ENCODE measurements at regions not wholly inside any gene's neighbourhood (a gene's known extent, or its start where the extent isn't known, plus 50 kb on each side); places are given as distances from the start of the nearest gene placed in this dataset.

- TF ChIP-seq CTCF (IDR thresholded peaks at IDR 0.05; ENCODE audit: low read depth, low read length): no peak
- in situ Hi-C loops (cut with HindIII; ENCODE audit: low sequenced_read_pairs): no loop called here
- no peak for DNase-seq (ENCODE audit: low read depth, low spot score)
- no peak overlapping the region for H3K4me3 ChIP-seq (ENCODE audit: low read depth, low read length)
These were observed 210.6 kb upstream of the RTL1 start for GRCh38 chr14:101113835-101114725.

- H3K4me3 ChIP-seq (ENCODE audit: low read depth, low read length): no peak overlapping the region
- DNase-seq (ENCODE audit: low read depth, low spot score): no peak
- no peak for TF ChIP-seq CTCF (IDR thresholded peaks at IDR 0.05; ENCODE audit: low read depth, low read length)
- in situ Hi-C loops (cut with HindIII; ENCODE audit: low sequenced_read_pairs): no loop called here
These were observed 211.4 kb upstream of the RTL1 start for GRCh38 chr14:101114726-101115515.

- in situ Hi-C loops (cut with HindIII; ENCODE audit: low sequenced_read_pairs): no loop called here
- DNase-seq (ENCODE audit: low read depth, low spot score): no peak
- no peak for TF ChIP-seq CTCF (IDR thresholded peaks at IDR 0.05; ENCODE audit: low read depth, low read length)
- no peak overlapping the region for H3K4me3 ChIP-seq (ENCODE audit: low read depth, low read length)
These were observed 212.1 kb upstream of the RTL1 start for GRCh38 chr14:101115652-101116051.

- no peak for TF ChIP-seq CTCF (IDR thresholded peaks at IDR 0.05; ENCODE audit: low read depth, low read length)
- no peak for DNase-seq (ENCODE audit: low read depth, low spot score)
- H3K4me3 ChIP-seq (ENCODE audit: low read depth, low read length): no peak overlapping the region
- in situ Hi-C loops (cut with HindIII; ENCODE audit: low sequenced_read_pairs): no loop called here
These were observed 212.5 kb upstream of the RTL1 start for GRCh38 chr14:101116065-101116464.

GRCh38 chr14:101116486-101117130 is 213.1 kb upstream of the RTL1 start:
- H3K4me3 ChIP-seq (ENCODE audit: low read depth, low read length): no peak overlapping the region
- in situ Hi-C loops (cut with HindIII; ENCODE audit: low sequenced_read_pairs): no loop called here
- TF ChIP-seq CTCF (IDR thresholded peaks at IDR 0.05; ENCODE audit: low read depth, low read length): no peak
- no peak for DNase-seq (ENCODE audit: low read depth, low spot score)

GRCh38 chr14:101117543-101117942 is 214.0 kb upstream of the RTL1 start:
- no peak for DNase-seq (ENCODE audit: low read depth, low spot score)
- H3K4me3 ChIP-seq (ENCODE audit: low read depth, low read length): no peak overlapping the region
- TF ChIP-seq CTCF (IDR thresholded peaks at IDR 0.05; ENCODE audit: low read depth, low read length): no peak
- in situ Hi-C loops (cut with HindIII; ENCODE audit: low sequenced_read_pairs): no loop called here

All from astrocyte of the spinal cord (primary cell).